BE2C (cell line): ENCODE measurements at regions not wholly inside any gene's neighbourhood (a gene's known extent, or its start where the extent isn't known, plus 50 kb on each side); places are given as distances from the start of the nearest gene placed in this dataset.

Experiments
- DNase-seq: peaks from one replicate; pipeline ENCODE4 v3.0.0-alpha.2; 2020
- H3K27me3 ChIP-seq: fragments of 250-450 bp; sonication (Bioruptor Pico); 2 replicates; pipeline ENCODE4 v1.5.1; 2020; ENCODE audit warnings: mild to moderate bottlenecking
- H3K36me3 ChIP-seq: fragments of 250-450 bp; sonication (Bioruptor Pico); 2 replicates; pipeline ENCODE4 v1.5.1; 2020; ENCODE audit warnings: mild to moderate bottlenecking
- H3K4me1 ChIP-seq: fragments of 250-450 bp; sonication (Bioruptor Pico); 2 replicates; pipeline ENCODE4 v1.5.1; 2020
- H3K4me3 ChIP-seq: 2 replicates; pipeline ENCODE4 v1.5.1; 2011; ENCODE audit warnings: low read depth, low read length
- H3K9me3 ChIP-seq: fragments of 250-450 bp; sonication (Bioruptor Pico); 2 replicates; pipeline ENCODE4 v1.5.1; 2020
- CTCF ChIP-seq: IDR thresholded peaks from 2 replicates; pipeline ENCODE4 v1.5.1; 2012; ENCODE audit warnings: mild to moderate bottlenecking, low read depth, low read length

- no peak for DNase-seq
- TF ChIP-seq CTCF = no peak
These were observed 312.7 kb downstream of the HRH4 start for GRCh38 chr18:24773101-24773500.

GRCh38 chr18:24776019-24776418 is 315.6 kb downstream of the HRH4 start:
- no peak for TF ChIP-seq CTCF

More at GRCh38 chr18:24773101-24773500, 312.7 kb downstream of the HRH4 start:
- no peaks in the 10 kb centered on the region for H3K36me3 ChIP-seq
- H3K27me3 ChIP-seq = no peaks in the 10 kb centered on the region
- H3K4me3 ChIP-seq = no peak overlapping the region
- no peaks in the 10 kb centered on the region for H3K4me1 ChIP-seq
- no peaks in the 10 kb centered on the region for H3K9me3 ChIP-seq

GRCh38 chr18:24778810-24779418 is 318.5 kb downstream of the HRH4 start:
- Histone ChIP-seq H3K9me3 (no peaks in the 10 kb centered on the region), H3K27me3 (no peaks in the 10 kb centered on the region), H3K4me1 (no peaks in the 10 kb centered on the region), H3K4me3 (no peak overlapping the region), H3K36me3 (no peaks in the 10 kb centered on the region)
- TF ChIP-seq CTCF = no peak
- DNase-seq = no peak

More at GRCh38 chr18:24776019-24776418, 315.6 kb downstream of the HRH4 start:
- DNase-seq = no peak
- no peaks in the 10 kb centered on the region for H3K27me3 ChIP-seq
- no peaks in the 10 kb centered on the region for H3K36me3 ChIP-seq
- no peak overlapping the region for H3K4me3 ChIP-seq
- no peaks in the 10 kb centered on the region for H3K9me3 ChIP-seq
- no peaks in the 10 kb centered on the region for H3K4me1 ChIP-seq

- Histone ChIP-seq H3K4me1 (no peaks in the 10 kb centered on the region), H3K4me3 (no peak overlapping the region), H3K27me3 (no peaks in the 10 kb centered on the region), H3K9me3 (no peaks in the 10 kb centered on the region), H3K36me3 (no peaks in the 10 kb centered on the region)
- no peak for TF ChIP-seq CTCF
- no peak for DNase-seq
These were observed 322.1 kb downstream of the HRH4 start for GRCh38 chr18:24782566-24782965.

GRCh38 chr18:24785019-24785418 is 324.6 kb downstream of the HRH4 start:
- H3K27me3 ChIP-seq = no peaks in the 10 kb centered on the region
- DNase-seq = no peak
- TF ChIP-seq CTCF = no peak
- no peak overlapping the region for H3K4me3 ChIP-seq
- H3K4me1 ChIP-seq = no peaks in the 10 kb centered on the region
- H3K36me3 ChIP-seq = no peaks in the 10 kb centered on the region
- no peaks in the 10 kb centered on the region for H3K9me3 ChIP-seq

- no peaks in the 10 kb centered on the region for H3K36me3 ChIP-seq
- no peaks in the 10 kb centered on the region for H3K27me3 ChIP-seq
- DNase-seq = no peak
- H3K4me1 ChIP-seq = no peaks in the 10 kb centered on the region
- TF ChIP-seq CTCF = no peak
- H3K4me3 ChIP-seq = no peak overlapping the region
- H3K9me3 ChIP-seq = no peaks in the 10 kb centered on the region
These were observed 325.6 kb downstream of the HRH4 start for GRCh38 chr18:24786027-24786426.
